HCT116 (cell line): ENCODE measurements at regions not wholly inside any gene's neighbourhood (a gene's known extent, or its start where the extent isn't known, plus 50 kb on each side); places are given as distances from the start of the nearest gene placed in this dataset.

Experiments used
- POLR2A ChIP-seq: IDR thresholded peaks from 2 replicates; pipeline ENCODE4 v1.7.0; 2011; ENCODE audit warnings: borderline replicate concordance; ENCODE audit not compliant: insufficient read depth, insufficient read length; ENCODE audit errors: extremely low read depth
- YY1 ChIP-seq: IDR thresholded peaks from 2 replicates; pipeline ENCODE4 v1.6.1; 2011; ENCODE audit warnings: low read length, low read depth, moderate library complexity, mild to moderate bottlenecking; ENCODE audit not compliant: insufficient replicate concordance; ENCODE audit errors: extremely low read depth
- ZFX ChIP-seq: fragments of 450-650 bp; IDR thresholded peaks from 2 replicates; pipeline ENCODE4 v1.6.1; 2017

DNA sequence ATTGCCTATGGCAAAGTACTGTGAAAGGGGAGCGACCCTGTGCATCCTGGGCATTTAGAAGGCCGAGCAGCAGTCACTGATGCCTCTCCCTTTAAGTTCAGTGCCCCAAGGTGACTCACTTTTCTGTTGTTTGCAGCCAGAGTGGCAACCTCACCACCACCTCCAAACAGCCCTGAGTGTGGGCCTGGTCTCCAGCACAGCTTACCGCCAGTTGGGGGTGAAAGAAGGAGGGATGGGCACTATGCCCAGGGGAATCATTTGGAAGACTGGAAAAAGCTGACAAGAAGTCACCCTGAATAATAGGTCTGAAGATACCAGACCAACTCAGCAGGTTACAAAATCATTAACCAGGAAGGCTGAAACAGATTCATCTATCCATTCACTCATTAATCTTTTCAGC, 571.8 kb downstream of the EPHB1 start:
- TF ChIP-seq ZFX, result no peak
- TF ChIP-seq POLR2A, result no peak
- TF ChIP-seq YY1, result no peak
